ENCODE measurements at regions not wholly inside any gene's neighbourhood (a gene's known extent, or its start where the extent isn't known, plus 50 kb on each side); places are given as distances from the start of the nearest gene placed in this dataset.

- Histone ChIP-seq H3K4ac (replicated peaks; ENCODE audit: insufficient read length, low read depth, low read length) (no peak overlapping the region), H3K36me3 (ENCODE audit: control insufficient read depth in 2 of 4, insufficient read depth in 4 of 4, low read length in 3 of 4) (no peaks in the 10 kb centered on the region), H3K79me1 (ENCODE audit: low read depth, low read length) (no peaks in the 10 kb centered on the region), H2BK15ac (ENCODE audit: low read length) (no peak overlapping the region), H3K23me2 (ENCODE audit: low read depth, low read length) (no peaks in the 10 kb centered on the region), H3K79me2 (ENCODE audit: control insufficient read depth in 1 of 2, insufficient read depth in 2 of 2, low read length in 2 of 2) (no peaks in the 10 kb centered on the region), H3K4me1 (replicated peaks in 1 of 4; ENCODE audit: control insufficient read depth in 3 of 4, insufficient read depth in 4 of 4, low read length in 3 of 4) (no peaks in the 10 kb centered on the region), H2BK12ac (ENCODE audit: low read depth, low read length) (no peak overlapping the region), H3K4me2 (ENCODE audit: insufficient read depth in 1 of 2, low read depth in 2 of 2, low read length in 2 of 2) (no peak overlapping the region), H4K8ac (ENCODE audit: extremely low read depth, insufficient read depth, low read length) (no peak overlapping the region), H2AK5ac (ENCODE audit: low read depth, low read length) (no peak overlapping the region), H3K4me3 (ENCODE audit: extremely low read depth in 1 of 4, insufficient read depth in 2 of 4, low read depth in 3 of 4, low read length in 4 of 4) (no peak overlapping the region), H3K9ac (replicated peaks in 1 of 4; ENCODE audit: extremely low read depth in 1 of 4, low read depth in 3 of 4, low read length in 3 of 4) (no peak overlapping the region), H4K20me1 (replicated peaks in 1 of 2; ENCODE audit: control insufficient read depth in 1 of 2, insufficient read depth in 2 of 2, low read length in 2 of 2) (no peaks in the 10 kb centered on the region), H2BK5ac (ENCODE audit: low read depth, low read length) (no peak overlapping the region), H3K27me3 (replicated peaks in 1 of 4; ENCODE audit: control insufficient read depth in 3 of 4, extremely low read depth in 1 of 4, insufficient read depth in 3 of 4, low read length in 3 of 4) (no peaks in the 10 kb centered on the region), H3K9me3 (ENCODE audit: insufficient read depth in 2 of 2, low read depth in 1 of 2, low read length in 1 of 2) (no peaks in the 10 kb centered on the region), H4K91ac (replicated peaks; ENCODE audit: insufficient read length, low read length) (no peak overlapping the region), H3K18ac (ENCODE audit: extremely low read depth, low read length) (no peak overlapping the region), H3K23ac (ENCODE audit: insufficient read length) (no peak overlapping the region), H3K14ac (ENCODE audit: insufficient read length) (no peak overlapping the region), H3K27ac (ENCODE audit: low read depth, low read length) (no peak overlapping the region), H4K5ac (ENCODE audit: insufficient read length, low read depth, low read length) (no peak overlapping the region), H3K56ac (replicated peaks; ENCODE audit: insufficient read length, low read depth, low read length) (no peak overlapping the region), H2BK120ac (replicated peaks; ENCODE audit: low read depth, low read length) (no peak overlapping the region), H2BK20ac (ENCODE audit: low read length) (no peak overlapping the region), H2AFZ (ENCODE audit: low read length) (no peak overlapping the region)
- TF ChIP-seq POLR2A (IDR thresholded peaks at IDR 0.05; ENCODE audit: control extremely low read depth in 1 of 2, low read depth in 2 of 2, low read length in 2 of 2), result no peak
- TF ChIP-seq ZNF274 (IDR thresholded peaks at IDR 0.05; ENCODE audit: borderline replicate concordance, extremely low read depth, low read length), result no peak
- no peak for TF ChIP-seq TAF7 (optimal IDR thresholded peaks at IDR 0.05; ENCODE audit: borderline replicate concordance, low read depth, low read length)
- no peak for TF ChIP-seq ATF3 (IDR thresholded peaks at IDR 0.05; ENCODE audit: insufficient read depth, low read depth, low read length)
- no peak for TF ChIP-seq POU5F1 (IDR thresholded peaks at IDR 0.05; ENCODE audit: low read depth, low read length)
- TF ChIP-seq GTF2F1 (IDR thresholded peaks at IDR 0.05; ENCODE audit: borderline replicate concordance, low read depth, low read length), result no peak
- TF ChIP-seq RBBP5 (IDR thresholded peaks at IDR 0.05; ENCODE audit: borderline replicate concordance, low read depth, low read length), result no peak
- no peak for TF ChIP-seq BACH1 (IDR thresholded peaks at IDR 0.05; ENCODE audit: low read length)
- TF ChIP-seq SIX5 (IDR thresholded peaks at IDR 0.05; ENCODE audit: low read depth, low read length), result no peak
- no peak for TF ChIP-seq TCF12 (IDR thresholded peaks at IDR 0.05; ENCODE audit: low read depth, low read length)
- TF ChIP-seq KDM1A (IDR thresholded peaks at IDR 0.05; ENCODE audit: borderline replicate concordance, low read length), result no peak
- no peak for TF ChIP-seq FOSL1 (IDR thresholded peaks at IDR 0.05; ENCODE audit: insufficient read depth, low read depth, low read length)
- no peak for TF ChIP-seq CTBP2 (IDR thresholded peaks at IDR 0.05; ENCODE audit: borderline replicate concordance, insufficient read depth, insufficient read length, low read length)
- DNase-seq (ENCODE audit: low read depth in 1 of 2, low spot score in 2 of 2) (no peak), FAIRE-seq (no peak)
- 89% methylated on average over 1 of the region's 1 CpG; no CpG with 5 or more reads in 1 of the 2 experiments for WGBS, 2 experiments (ENCODE audit: extremely low coverage in 1 of 2, insufficient coverage in 1 of 2, insufficient read length in 1 of 2, insufficient replicate concordance in 2 of 2, low coverage in 1 of 2, low lambda C conversion rate in 2 of 2, missing lambda C conversion rate in 1 of 2)
- ChIA-PET CTCF (ENCODE audit: partially characterized antibody) (no interaction called here), POLR2A (ENCODE audit: partially characterized antibody) (no interaction called here)
Measured at GRCh38 chr2:116645155-116645554, 1169.3 kb upstream of the DDX18 start.
